Lower leg skin (tissue), 3 donors: ENCODE measurements at regions not wholly inside any gene's neighbourhood (a gene's known extent, or its start where the extent isn't known, plus 50 kb on each side); places are given as distances from the start of the nearest gene placed in this dataset.

Experiments
- CTCF ChIP-seq, 3 donors: fragments of 450-650 bp; IDR thresholded peaks; one replicate each; pipeline ENCODE4 v1.5.1; 2016; ENCODE audit warnings: antibody characterized with exemption in 3 of 3, mild to moderate bottlenecking in 3 of 3, moderate library complexity in 2 of 3
- POLR2A ChIP-seq, 2 donors: fragments of 450-650 bp; IDR thresholded peaks; one replicate each; pipeline ENCODE4 v1.6.1; 2016 to 2017; ENCODE audit warnings: antibody characterized with exemption in 2 of 2, mild to moderate bottlenecking in 1 of 2, moderate library complexity in 1 of 2

- TF ChIP-seq POLR2A (IDR thresholded peaks at IDR 0.05) (no peak), CTCF (IDR thresholded peaks at IDR 0.05) (no peak)
These were observed 159.6 kb downstream of the PTPRU start for GRCh38 chr1:29395736-29396437.
